Neural cell (in vitro differentiated cells): ENCODE measurements at regions not wholly inside any gene's neighbourhood (a gene's known extent, or its start where the extent isn't known, plus 50 kb on each side); places are given as distances from the start of the nearest gene placed in this dataset.

ENCODE experiments used
- H2AFZ ChIP-seq: fragments of 200-600, 300-800 bp; sonication (generic), shearing (Covaris generic); 2 replicates; pipeline ENCODE4 v1.6.0; 2014; ENCODE audit warnings: low read depth, mild to moderate bottlenecking, antibody characterized with exemption, low read length, moderate library complexity
- H3F3A ChIP-seq: fragments of 200-600 bp; shearing (Covaris generic); 2 replicates; pipeline ENCODE4 v1.6.1; 2016; ENCODE audit warnings: mild to moderate bottlenecking, moderate library complexity, mixed read lengths, antibody characterized with exemption, low read length; ENCODE audit not compliant: insufficient read depth, poor library complexity, severe bottlenecking
- H3K27ac ChIP-seq: fragments of 200-600, 300-800 bp; sonication (generic), shearing (Covaris generic); 2 replicates; pipeline ENCODE4 v1.5.1; 2014; ENCODE audit warnings: mild to moderate bottlenecking, low read length, moderate library complexity
- H3K27me3 ChIP-seq: fragments of 300-800, 200-600 bp; sonication (generic), shearing (Covaris generic); 2 replicates; pipeline ENCODE4 v1.6.0; 2014; ENCODE audit warnings: mild to moderate bottlenecking, low read depth, low read length, moderate library complexity; ENCODE audit not compliant: insufficient read depth
- H3K36me3 ChIP-seq: fragments of 300-800, 200-600 bp; sonication (generic), shearing (Covaris generic); 2 replicates; pipeline ENCODE4 v1.5.1; 2014; ENCODE audit warnings: mild to moderate bottlenecking, antibody characterized with exemption, low read length, moderate library complexity; ENCODE audit not compliant: insufficient read depth
- H3K4me2 ChIP-seq: fragments of 300-800, 200-600 bp; sonication (generic), shearing (Covaris generic); 2 replicates; pipeline ENCODE4 v1.6.0; 2014; ENCODE audit warnings: mild to moderate bottlenecking, low read length
- H3K4me3 ChIP-seq: fragments of 300-800, 200-600 bp; sonication (generic), shearing (Covaris generic); 2 replicates; pipeline ENCODE4 v1.5.1; 2014; ENCODE audit warnings: mild to moderate bottlenecking, low read length, moderate library complexity
- H3K79me2 ChIP-seq: fragments of 200-600 bp; shearing (Covaris generic); replicated peaks from 2 replicates; pipeline ENCODE4 v1.6.0; 2014; ENCODE audit warnings: mild to moderate bottlenecking, low read length, moderate library complexity; ENCODE audit not compliant: insufficient read depth
- H3K9ac ChIP-seq: fragments of 300-800, 200-600 bp; sonication (generic), shearing (Covaris generic); 2 replicates; pipeline ENCODE4 v1.6.1; 2016; ENCODE audit warnings: mild to moderate bottlenecking, low read length, mixed read lengths
- H3K9me2 ChIP-seq: fragments of 200-600 bp; shearing (Covaris generic); 2 replicates; pipeline ENCODE4 v1.6.1; 2016; ENCODE audit warnings: mild to moderate bottlenecking, low read length, mixed read lengths; ENCODE audit not compliant: insufficient read depth
- H3K9me3 ChIP-seq: fragments of 200-600, 300-800 bp; sonication (generic), shearing (Covaris generic); 2 replicates; pipeline ENCODE4 v1.6.1; 2016; ENCODE audit warnings: mild to moderate bottlenecking, mixed run types, low read length, moderate library complexity, mixed read lengths
- H4K20me1 ChIP-seq: fragments of 200-600 bp; shearing (Covaris generic); 2 replicates; pipeline ENCODE4 v1.6.1; 2016; ENCODE audit warnings: mild to moderate bottlenecking, mixed run types; ENCODE audit not compliant: insufficient read depth
- CTCF ChIP-seq: fragments of 450-650 bp; IDR thresholded peaks from 2 replicates; pipeline ENCODE4 v1.5.1; 2014; ENCODE audit warnings: antibody characterized with exemption, mild to moderate bottlenecking, moderate library complexity; ENCODE audit not compliant: poor library complexity, severe bottlenecking
- EP300 ChIP-seq: fragments of 450-650 bp; conservative IDR thresholded peaks from 2 replicates; pipeline ENCODE4 v1.6.1; 2014; ENCODE audit warnings: antibody characterized with exemption, mild to moderate bottlenecking, moderate library complexity; ENCODE audit not compliant: poor library complexity, severe bottlenecking
- EZH2 ChIP-seq: fragments of 200-600, 300-800 bp; shearing (Covaris generic), sonication (generic); IDR thresholded peaks from 2 replicates; pipeline ENCODE4 v1.6.1; 2014; ENCODE audit warnings: antibody characterized with exemption, low read length, borderline replicate concordance, mild to moderate bottlenecking; ENCODE audit not compliant: insufficient read depth, poor library complexity, severe bottlenecking
- MXI1 ChIP-seq: fragments of 450-650 bp; conservative IDR thresholded peaks from 2 replicates; pipeline ENCODE4 v1.6.1; 2014; ENCODE audit warnings: antibody characterized with exemption, mild to moderate bottlenecking; ENCODE audit not compliant: poor library complexity, severe bottlenecking
- POLR2AphosphoS5 ChIP-seq: IDR thresholded peaks from 2 replicates; pipeline ENCODE4 v1.6.1; 2012
- RAD21 ChIP-seq: fragments of 450-650 bp; conservative IDR thresholded peaks from 2 replicates; pipeline ENCODE4 v1.6.1; 2014; ENCODE audit warnings: antibody characterized with exemption, mild to moderate bottlenecking, moderate library complexity
- REST ChIP-seq: IDR thresholded peaks from 2 replicates; pipeline ENCODE4 v1.6.1; 2012; ENCODE audit warnings: borderline replicate concordance
- SMC3 ChIP-seq: fragments of 450-650 bp; conservative IDR thresholded peaks from 2 replicates; pipeline ENCODE4 v1.6.1; 2014; ENCODE audit warnings: antibody characterized with exemption, mild to moderate bottlenecking, moderate library complexity; ENCODE audit not compliant: poor library complexity
- TAF1 ChIP-seq: IDR thresholded peaks from 2 replicates; pipeline ENCODE4 v1.6.1; 2012; ENCODE audit warnings: low read depth

- Histone ChIP-seq H3K27ac (no peak overlapping the region), H3K36me3 (no peaks in the 10 kb centered on the region), H3K79me2 (peaks cover 2% of the 10 kb centered on the region), H3F3A (no peaks in the 10 kb centered on the region), H3K9ac (no peak overlapping the region), H3K27me3 (no peaks in the 10 kb centered on the region), H3K4me3 (no peak overlapping the region), H2AFZ (no peak overlapping the region), H3K4me2 (no peak overlapping the region), H3K9me2 (no peaks in the 10 kb centered on the region), H3K9me3 (no peaks in the 10 kb centered on the region), H4K20me1 (no peaks in the 10 kb centered on the region)
- TF ChIP-seq CTCF (no peak), EZH2 (no peak), SMC3 (no peak), EP300 (no peak), TAF1 (no peak), REST (no peak), POLR2AphosphoS5 (no peak), MXI1 (no peak), RAD21 (no peak)
These were observed 297.5 kb downstream of the SOX4 start for GRCh38 chr6:21891080-21891479.

- Histone ChIP-seq H3K27ac (no peak overlapping the region), H3K36me3 (no peaks in the 10 kb centered on the region)
These were observed 300.2 kb downstream of the SOX4 start for GRCh38 chr6:21893793-21894192.

More at GRCh38 chr6:21893793-21894192, 300.2 kb downstream of the SOX4 start:
- H2AFZ ChIP-seq, result no peak overlapping the region
- no peak overlapping the region for H3K4me3 ChIP-seq
- H3F3A ChIP-seq, result no peaks in the 10 kb centered on the region
- no peaks in the 10 kb centered on the region for H3K27me3 ChIP-seq
- no peak for TF ChIP-seq REST
- TF ChIP-seq MXI1, result no peak
- no peak for TF ChIP-seq TAF1
- TF ChIP-seq SMC3, result no peak
- H3K9ac ChIP-seq, result no peak overlapping the region
- H4K20me1 ChIP-seq, result no peaks in the 10 kb centered on the region
- H3K79me2 ChIP-seq, result peaks cover 2% of the 10 kb centered on the region
- no peaks in the 10 kb centered on the region for H3K9me2 ChIP-seq
- no peaks in the 10 kb centered on the region for H3K9me3 ChIP-seq
- H3K4me2 ChIP-seq, result no peak overlapping the region
